HG03066 (cell line): ENCODE measurements at regions not wholly inside any gene's neighbourhood (a gene's known extent, or its start where the extent isn't known, plus 50 kb on each side); places are given as distances from the start of the nearest gene placed in this dataset.
"Not testable (repeated sequence)": the region's sequence is repeated elsewhere in the genome, so short reads cannot be mapped to it uniquely, and the experiment has no call there.

Experiments used
- ATAC-seq: cut with Tn5 transposase; IDR thresholded peaks from one replicate; pipeline ENCODE4 v1.9.1; 2021; ENCODE audit warnings: low read depth; ENCODE audit not compliant: unreplicated experiment

DNA sequence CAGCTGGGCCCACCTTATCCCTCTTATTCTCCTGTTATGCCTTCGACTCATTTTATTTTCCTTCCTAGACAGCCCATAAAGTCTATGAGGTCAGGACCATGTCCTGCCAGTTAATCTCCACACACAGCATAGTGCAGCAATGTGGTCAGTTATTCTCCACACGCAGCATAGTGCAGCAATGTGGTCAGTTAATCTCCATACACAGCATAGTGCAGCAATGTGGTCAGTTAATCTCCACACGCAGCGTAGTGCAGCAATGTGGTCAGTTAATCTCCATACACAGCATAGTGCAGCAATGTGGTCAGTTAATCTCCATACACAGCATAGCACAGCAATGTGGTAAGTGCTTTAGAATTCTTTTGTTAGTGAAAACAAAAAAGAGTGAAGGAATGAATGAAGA, 77.8 kb downstream of the TEX36 start:
- no peak for ATAC-seq

DNA sequence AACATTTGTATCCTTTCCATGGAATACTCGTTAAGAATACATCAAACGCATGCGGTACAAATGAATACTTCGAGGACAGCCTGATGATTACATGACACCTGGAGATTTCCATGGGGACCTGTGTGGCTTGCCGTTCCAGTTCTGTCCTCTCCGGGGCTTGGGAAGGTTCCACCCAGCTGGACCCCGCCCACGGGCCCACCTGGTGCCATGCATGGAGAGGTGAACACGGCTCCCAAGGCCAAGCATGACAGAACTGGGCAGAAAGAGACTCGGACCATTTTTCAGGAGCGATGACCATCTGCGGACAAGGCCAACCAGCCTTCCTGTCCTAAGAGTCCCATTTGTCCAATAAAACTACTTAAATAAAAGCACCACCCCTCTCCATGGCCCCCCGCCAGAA, 80.1 kb downstream of the TEX36 start:
- ATAC-seq, result no peak

DNA sequence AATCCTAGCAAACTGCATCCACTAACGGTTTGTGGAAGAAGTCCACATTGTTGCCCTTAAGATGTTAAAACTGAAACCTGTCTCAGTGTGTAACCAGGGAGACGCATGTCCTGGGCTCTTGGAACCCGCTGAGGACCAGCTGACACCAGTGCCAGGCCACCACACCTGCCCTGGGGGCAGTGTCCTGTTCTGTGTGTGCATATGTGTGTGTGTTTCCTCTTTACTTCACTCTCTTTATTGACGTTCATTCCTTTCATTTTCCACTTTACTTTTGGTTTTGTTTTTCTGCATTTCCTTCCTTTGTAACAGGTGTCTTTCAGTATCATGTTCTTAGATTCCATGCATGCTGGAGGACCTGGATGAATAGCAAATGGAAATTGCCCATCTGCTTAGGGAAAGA, 83.8 kb downstream of the TEX36 start:
- ATAC-seq, result no peak

DNA sequence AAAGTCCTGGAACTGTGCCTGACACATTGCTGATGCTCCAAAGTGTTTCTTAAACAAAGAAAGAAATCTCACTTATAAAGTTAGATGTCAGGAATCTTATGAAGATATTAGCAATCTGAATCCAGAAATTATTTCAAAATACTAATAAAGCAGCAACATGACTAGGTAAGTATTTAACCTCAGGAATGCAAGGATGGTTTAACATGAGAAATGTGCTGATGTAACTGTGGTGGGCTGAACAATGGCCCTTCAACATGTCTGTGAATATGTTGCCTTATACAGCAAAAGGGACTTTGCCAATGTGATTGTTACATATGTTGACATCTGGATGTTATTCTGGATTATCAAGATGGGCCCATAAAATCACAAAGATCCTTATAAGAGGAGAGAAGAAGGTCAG, 87.1 kb downstream of the TEX36 start:
- no peak for ATAC-seq

DNA sequence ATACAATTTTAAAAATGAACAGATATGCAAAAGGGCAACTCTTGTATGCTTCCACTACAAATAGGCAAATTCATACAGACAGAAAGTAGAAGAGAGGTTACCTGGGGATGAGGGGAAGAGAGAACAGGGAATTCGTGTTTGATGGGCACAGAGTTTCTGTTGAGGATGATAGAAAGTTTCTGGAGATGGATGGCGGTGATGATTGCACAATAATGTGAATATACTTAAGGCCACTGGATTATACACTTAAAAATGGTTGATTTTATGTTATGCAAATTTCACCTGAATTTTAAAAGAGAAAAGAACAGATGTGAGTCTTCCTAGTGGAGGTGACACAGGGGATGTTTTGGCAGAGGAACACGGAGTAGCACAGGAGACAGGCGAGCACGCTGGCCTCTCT, 89.3 kb downstream of the TEX36 start:
- ATAC-seq, result no peak

DNA sequence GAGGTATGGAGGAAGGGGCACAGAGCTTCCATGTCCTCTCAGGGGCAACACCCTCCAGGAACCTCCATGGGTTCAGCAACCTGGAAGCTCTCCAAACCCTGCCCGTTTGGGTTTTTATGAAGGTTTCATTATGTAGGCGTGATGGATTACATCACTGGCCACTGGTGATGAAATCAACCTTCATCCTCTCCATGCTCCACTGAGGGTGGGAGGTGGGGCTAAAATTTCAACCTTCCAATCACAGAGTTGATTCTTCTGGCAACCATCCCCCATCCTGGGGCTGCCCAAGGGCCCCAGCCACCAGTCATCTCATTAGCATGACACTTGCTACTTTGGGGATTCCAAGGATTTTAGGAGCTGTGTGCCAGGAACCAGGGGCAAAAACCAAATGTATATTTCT, 90.1 kb downstream of the TEX36 start:
- no peak for ATAC-seq

DNA sequence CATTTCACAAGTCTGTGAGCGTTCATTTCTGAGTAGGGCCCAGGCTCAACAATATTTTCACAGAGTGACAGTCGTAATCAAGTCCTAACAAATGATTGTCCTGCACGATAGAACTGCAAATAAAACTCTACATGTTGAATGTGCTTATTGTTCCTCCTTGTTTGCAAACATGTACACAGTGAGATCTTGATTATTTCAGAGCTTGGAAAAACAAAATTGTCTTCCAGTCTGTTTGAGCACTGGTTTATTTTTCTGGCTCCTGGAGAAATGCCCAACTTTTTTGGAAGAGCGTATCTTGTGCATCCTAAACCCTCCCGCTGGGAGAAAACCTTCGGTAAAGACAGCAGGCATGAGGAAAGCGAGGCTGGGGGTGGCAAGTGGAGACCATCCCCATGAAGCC, 91.1 kb downstream of the TEX36 start:
- no peak for ATAC-seq

DNA sequence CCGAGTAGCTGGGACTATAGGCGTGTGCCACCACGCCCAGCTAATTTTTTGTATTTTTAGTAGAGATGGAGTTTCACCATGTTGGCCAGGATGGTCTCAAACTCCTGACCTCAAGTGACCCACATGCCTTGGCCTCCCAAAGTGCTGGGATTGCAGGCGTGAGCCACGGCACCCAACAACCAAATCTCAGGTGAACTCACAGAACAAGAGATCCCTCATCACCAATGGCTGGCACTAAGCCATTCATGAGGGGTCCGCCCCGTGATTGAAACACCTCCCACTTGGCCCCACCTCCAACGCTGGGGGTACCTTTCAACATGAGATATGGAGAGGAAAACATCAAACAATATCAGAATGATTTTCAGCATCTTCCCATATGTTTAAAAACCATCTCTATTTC, 94.2 kb downstream of the TEX36 start:
- ATAC-seq, result not testable (repeated sequence)

DNA sequence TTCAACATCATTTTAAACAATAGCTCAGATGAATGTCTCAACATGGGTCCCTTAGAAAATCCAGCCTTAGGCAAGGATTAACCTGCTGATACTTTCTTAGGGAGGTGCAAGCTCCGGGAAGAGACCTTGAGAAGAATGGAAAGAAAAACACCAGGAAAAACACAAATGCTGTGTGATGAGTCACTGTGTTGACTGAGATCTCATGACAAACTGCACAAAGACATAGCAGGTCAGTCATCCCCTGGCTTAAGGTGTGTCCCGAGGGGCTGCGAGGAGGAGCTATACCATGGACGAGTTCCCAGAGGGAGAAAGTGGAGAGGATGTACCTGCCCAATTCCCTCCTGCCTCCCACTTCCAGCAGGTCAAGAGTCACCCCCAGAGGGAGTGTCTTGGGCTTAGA, 98.0 kb downstream of the TEX36 start:
- ATAC-seq, result no peak

DNA sequence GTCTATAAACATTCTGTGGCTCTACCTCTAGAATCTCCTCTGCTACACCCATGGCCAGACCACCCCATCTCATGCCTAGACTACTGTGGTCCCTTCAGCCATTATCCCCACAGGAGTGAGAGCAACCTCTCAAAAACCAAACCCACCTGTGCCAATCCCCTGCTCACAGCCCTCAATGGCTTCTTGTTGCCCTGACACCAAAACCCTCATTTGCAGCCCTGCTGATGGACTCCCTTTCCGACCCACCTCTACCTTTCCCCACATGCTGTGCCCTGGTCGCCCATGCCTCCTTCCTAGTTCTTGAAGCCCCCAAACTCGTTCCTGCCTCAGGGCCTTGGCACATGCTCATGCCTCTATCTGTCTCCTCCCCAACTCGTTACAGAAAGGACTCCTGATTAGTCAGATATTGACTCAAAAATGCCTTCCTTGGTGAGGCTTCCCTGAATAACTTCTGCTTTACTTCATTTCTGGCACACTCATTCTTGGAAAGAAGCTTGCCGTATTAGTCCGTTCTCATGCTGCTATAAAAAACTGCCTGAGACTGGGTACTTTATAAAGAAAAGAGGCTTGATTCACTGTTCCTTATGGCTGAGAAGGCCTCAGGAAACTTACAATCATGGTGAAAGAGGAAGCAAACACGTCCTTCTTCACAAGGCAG, 104.2 kb downstream of the TEX36 start:
- no peak for ATAC-seq

DNA sequence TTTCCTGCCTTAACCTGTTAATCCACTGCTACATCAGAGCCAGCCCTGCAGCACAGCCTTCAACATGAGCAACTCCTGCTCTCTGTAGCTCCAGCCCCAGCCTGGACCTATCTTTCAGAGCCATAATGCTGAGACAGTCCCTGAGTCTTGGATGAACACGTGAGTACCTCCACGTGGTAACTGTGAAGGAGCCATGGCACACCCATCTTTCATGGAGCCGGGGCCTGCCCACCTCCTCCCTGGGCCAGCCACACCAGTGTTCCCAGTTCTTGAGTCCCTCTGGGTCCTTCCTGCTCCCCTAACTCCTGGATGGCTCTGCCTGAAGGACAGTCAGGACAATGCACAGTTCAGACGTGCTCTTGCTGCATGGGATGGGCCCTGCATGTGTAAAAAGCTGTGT, 107.1 kb downstream of the TEX36 start:
- ATAC-seq, result no peak

DNA sequence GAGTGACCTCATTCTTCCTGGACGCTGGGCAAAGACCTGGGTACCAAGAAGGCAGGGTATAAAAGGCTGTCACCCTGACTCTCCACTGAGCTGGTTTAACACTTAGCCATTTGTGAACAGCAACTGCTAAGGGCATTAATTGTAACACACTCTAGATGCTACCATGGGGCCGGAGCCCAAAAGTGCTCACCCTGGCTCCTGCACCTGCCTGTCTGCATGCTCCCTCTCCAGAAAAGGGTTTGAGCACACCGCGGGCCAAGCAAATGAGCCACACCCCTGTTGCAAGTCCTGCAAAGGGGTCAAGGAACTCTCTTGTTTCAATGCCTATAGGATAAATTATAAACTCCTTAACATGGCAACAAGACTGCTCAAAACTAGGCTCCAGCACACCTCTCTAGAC, 114.8 kb downstream of the TEX36 start:
- ATAC-seq, result no peak

DNA sequence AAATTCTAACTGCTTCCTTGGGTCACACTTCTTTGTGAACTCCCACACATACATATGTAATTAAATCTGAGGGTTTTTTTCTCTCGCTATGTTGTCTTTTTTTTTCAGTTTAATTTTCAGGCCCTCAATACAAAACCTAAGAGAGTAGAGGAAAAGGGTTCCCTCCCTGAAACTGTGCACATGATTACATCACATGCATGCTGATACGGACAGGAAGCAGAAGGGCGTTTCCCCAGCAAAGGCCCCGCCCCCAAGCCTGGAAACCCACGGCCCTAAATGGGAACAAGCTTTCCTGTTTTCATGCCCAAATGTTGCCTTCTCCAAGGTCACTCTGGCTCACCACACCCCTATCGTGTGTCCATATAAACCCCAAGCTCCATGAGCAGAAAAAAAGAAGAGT, 115.4 kb downstream of the TEX36 start:
- no peak for ATAC-seq

DNA sequence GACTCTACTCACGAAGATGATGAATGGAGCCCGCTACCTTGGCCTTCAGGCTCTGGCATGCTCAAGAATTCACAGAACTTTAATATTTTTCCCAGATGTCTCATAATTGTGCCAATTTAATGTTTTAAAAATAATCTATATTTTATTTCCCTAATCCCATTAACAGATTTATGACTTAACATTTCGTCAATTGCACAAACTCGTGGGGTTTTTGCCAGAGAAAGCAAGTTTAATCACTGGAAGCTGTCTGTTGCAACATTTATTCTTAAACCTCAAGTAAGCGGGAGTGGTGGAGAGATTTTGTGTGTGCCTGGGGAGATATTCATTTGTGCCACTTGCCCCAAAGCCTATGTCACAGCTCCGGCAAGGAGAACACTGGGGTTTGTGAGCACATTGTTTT, 117.9 kb downstream of the TEX36 start:
- ATAC-seq, result no peak

DNA sequence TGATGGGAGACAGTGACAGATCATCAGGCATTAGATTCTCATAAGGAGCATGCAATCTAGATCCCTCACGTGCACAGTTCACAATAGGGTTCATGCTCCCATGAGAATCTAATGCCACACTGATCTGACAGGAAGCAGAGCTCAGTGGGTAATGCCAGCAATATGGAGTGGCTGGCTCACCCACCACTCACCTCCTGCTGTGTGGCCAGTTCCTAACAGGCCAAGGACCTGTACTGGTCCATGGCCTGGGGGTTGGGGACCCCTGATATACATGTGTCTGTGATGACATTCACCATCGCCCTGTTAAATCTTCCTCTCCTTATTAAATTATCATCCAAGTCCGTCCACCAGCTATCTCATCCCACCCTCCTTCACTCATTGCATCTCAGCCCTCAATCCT, 118.4 kb downstream of the TEX36 start:
- ATAC-seq, result no peak

DNA sequence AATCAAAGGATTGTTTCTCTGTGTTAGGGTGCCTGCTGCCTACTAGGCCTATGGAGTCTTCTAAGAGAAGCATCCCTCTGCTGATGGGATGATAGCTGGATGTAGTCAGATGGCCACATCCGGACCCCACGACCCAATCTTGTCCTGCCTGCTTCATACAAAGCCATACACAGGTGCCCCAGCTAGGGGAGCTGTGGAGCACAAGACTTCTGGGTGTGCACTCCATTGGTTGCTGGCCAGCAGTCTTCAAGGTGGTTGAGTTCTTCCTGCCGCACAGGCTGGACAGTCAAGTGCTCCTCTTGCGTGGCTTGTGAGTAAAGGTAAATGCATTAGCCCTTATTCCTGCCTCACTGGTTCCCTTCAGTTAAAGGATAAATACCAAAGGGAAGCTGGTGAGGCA, 120.2 kb downstream of the TEX36 start:
- ATAC-seq, result no peak

DNA sequence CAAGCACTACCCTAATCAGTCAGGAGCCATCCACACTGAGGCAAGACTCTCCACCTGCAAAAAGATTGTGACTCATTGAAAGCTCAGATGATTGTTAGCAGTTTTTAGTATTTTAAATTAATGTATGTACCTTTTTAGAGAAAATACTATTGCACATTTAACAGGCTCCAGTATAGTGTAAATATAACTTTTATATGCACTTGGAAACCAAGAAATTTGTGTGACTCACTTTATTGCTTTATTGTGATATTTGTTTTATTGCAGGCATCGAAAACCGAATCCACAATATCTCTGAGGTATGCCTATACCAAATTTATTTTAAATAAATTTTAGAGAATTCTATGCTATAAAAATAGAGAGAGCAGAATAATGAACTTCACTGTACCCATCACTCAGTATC, 122.0 kb downstream of the TEX36 start:
- ATAC-seq, result no peak

DNA sequence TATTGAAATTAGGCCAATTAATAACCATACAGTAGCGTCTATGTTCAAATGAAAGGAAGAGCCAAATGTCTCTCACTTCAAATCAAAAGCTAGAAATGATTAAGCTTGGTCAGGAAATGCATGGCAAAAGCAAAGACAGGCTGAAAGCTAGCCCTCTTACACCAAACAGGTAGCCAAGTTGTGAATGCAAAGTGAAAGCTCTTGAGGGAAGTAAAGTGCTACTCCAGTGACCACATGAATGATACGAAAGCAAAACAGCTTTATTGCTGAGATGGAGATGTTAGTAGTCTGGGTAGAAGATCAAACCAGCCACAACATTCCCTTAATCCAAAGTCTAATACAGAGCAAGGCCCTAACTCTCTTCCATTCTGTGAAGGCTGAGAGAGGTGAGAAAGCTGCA, 123.8 kb downstream of the TEX36 start:
- peak; percentile 73 for ATAC-seq

DNA sequence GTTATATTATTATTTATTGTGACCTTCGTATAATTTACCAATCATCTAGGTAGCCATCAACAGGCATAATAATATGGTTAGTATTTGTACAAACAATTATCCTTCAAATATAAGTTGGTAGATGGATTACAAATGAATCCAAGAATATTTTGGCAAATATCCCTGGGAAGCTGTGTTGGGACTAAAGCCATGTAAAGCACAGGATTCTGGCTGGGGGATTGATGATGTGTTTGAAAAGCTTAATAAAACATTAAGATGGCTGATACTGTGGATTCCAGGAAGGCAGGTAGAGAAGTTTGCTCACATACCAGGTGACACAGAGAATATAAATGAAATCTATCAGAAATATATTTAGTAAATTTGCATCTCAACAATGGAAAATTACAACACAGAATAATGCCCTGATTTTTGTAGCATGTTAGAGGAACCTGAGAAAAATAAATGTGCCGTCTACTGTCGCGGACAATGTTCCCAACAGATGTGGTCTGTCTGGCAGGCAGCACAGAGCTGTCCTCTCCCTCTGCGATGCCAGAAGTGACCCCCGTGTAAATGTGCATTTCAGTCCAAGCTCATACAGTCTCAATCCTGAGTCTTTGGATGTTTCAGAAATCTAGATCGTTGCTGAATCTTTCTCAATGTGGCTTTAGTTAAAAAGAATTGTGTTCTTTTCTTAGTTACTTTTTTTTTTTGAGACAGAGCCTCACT, 125.0 kb downstream of the TEX36 start:
- ATAC-seq, result no peak

DNA sequence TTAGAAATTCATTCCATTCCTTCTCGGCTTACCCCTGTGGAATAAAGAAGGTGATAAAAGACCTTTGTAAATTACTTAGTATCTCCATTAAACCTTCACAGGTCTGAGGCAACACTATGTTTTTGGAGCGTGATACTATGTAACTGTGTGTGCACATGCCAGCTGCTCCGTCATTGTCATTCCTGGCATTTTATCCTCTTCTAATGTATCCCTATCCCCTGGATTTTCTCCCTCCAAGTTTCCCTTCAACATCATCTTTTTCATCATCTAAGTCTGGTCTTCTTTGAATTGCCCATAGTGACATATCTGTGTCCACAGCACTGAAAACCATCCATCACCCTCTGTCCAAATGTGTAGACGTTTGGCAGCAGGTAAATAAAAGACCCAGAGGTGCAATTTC, 125.7 kb downstream of the TEX36 start:
- ATAC-seq, result no peak

DNA sequence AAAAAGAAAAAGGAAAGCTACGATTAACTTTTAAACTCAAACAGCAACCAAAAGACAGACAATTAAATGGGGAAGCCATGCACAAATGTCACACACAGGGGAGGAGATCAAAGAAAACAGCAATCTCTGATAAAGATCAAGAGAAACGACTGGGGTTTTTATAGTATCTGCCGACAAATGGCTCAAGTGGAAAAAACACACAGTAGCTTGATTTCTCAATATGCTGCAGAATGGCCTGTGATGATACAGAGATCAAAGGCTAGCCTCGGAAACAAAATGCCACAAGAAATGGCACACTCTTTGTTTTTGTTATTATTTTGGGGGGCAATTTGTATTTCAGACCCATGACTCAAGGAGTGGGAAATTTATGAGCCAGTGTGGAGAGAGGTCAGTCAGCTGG, 126.1 kb downstream of the TEX36 start:
- no peak for ATAC-seq

DNA sequence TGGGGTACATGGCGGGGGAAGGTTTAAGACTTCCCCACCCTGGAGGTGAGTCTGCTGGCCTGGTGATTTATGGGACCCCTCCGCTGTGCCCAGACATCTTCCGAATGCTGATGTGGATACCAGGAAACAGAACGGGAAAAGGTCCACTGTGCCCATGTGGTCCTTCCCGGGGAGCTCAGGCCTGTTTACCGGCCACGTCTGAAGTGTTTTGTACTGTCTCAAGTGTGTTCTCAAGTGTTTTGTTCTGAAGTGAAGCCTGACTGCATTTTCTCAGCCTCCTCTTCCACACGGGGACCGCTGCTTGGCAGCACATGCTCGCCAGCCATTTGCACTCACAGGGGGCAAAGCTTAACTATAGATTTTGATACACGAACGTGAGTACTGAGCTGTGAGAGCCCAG, 127.2 kb downstream of the TEX36 start:
- no peak for ATAC-seq

DNA sequence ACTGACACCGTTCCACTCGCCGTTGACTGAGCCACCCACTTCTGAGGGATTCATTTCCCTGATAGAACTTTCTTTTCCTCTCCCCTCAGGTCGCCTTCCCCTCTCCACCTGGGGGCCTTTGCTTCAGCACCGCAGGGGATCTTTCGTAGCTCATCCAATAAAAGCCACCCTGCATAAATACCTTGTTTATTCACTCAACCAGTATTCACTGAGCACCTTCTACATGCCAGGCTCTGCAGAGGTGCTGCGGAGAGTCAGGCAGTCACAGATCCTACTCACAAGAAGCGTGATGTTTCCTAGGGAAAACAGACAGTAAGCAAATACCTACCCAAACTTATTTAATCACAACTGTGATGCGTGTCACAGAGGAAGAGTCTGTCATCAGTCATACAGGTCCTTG, 127.7 kb downstream of the TEX36 start:
- ATAC-seq, result no peak
